Ovary (tissue), 3 donors: ENCODE measurements at regions not wholly inside any gene's neighbourhood (a gene's known extent, or its start where the extent isn't known, plus 50 kb on each side); places are given as distances from the start of the nearest gene placed in this dataset.

Experiments
- EP300 ChIP-seq: sonication (generic); formaldehyde crosslinking; IDR thresholded peaks from one replicate; pipeline ENCODE4 v1.6.1; 2017; ENCODE audit warnings: antibody characterized with exemption
- TF ChIP-seq, protein P1 (sequence below), 3 donors: fragments of 450-650 bp in 2 of 3; fragments of 200-600 bp in 1 of 3; IDR thresholded peaks; one replicate each; pipeline versions ENCODE4 v1.5.1 to v1.8.0; 2016 to 2022; ENCODE audit warnings: antibody characterized with exemption in 3 of 3, mild to moderate bottlenecking in 1 of 3
- donor health status: DM: no; HTN: no; CAD: no.

DNA sequence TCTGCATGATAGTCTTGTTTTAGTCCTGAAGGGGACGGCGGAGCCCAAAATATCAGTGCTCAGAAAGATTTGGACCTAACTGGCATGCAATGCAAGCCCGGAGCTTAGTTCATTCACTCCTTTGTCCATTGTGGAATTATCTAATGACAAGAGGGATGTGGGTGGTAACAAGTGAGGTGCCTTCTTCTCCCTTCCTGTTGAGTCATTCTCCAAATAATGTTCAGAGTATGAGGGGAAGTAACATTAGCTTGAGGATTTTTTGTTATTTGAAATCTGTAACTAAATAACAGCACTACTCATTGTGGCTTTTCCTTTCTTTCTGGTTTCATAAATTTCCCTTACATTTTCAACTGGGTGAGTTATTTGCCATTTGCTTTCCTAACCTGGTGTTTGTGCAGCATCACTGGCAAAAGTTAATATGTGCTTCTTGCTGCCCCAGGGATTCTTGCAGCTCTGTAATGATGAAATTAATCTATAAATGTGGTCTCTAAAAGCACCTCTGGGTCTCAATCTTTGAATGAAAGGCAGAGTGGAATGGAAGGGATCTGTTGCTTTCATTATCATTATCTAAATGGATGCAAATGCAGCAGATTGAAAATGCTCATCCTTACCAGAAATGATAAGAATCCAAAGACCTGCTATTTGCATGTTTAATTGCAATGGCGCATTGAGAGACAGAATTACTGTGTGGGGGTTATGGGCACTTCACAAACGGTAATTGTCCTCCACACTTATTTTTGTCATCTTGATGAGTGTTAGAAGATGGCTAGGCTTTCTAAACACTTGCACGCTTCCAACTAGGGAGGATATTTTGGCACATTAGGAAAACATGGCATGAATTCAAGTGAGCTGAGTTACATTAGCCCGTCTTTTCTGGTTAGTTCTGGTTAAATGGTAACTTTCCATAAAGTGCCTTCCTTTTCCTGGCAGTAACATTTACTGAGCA lies 89.9 kb upstream of the MITF start:
- TF ChIP-seq, protein P1, sequence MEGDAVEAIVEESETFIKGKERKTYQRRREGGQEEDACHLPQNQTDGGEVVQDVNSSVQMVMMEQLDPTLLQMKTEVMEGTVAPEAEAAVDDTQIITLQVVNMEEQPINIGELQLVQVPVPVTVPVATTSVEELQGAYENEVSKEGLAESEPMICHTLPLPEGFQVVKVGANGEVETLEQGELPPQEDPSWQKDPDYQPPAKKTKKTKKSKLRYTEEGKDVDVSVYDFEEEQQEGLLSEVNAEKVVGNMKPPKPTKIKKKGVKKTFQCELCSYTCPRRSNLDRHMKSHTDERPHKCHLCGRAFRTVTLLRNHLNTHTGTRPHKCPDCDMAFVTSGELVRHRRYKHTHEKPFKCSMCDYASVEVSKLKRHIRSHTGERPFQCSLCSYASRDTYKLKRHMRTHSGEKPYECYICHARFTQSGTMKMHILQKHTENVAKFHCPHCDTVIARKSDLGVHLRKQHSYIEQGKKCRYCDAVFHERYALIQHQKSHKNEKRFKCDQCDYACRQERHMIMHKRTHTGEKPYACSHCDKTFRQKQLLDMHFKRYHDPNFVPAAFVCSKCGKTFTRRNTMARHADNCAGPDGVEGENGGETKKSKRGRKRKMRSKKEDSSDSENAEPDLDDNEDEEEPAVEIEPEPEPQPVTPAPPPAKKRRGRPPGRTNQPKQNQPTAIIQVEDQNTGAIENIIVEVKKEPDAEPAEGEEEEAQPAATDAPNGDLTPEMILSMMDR (IDR thresholded peaks at IDR 0.05), result no peak
- no peak for TF ChIP-seq EP300
